ENCODE measurements at regions not wholly inside any gene's neighbourhood (a gene's known extent, or its start where the extent isn't known, plus 50 kb on each side); places are given as distances from the start of the nearest gene placed in this dataset.

GRCh38 chr14:94925416-94926173, 155.7 kb upstream of the GSC start:
- no peaks in the 10 kb centered on the region for H3K27me3 ChIP-seq (ENCODE audit: control insufficient read depth in 2 of 2, insufficient read depth in 1 of 2, low read length in 1 of 2)
- H3K27ac ChIP-seq (ENCODE audit: low read depth in 1 of 2, low read length in 1 of 2), result no peak overlapping the region
- no peak overlapping the region for H3K4me3 ChIP-seq (ENCODE audit: low read length in 2 of 2)
- peaks cover 0 to 5% of the 10 kb centered on the region in 2 donors for H3K9me3 ChIP-seq (ENCODE audit: control insufficient read depth in 2 of 2, insufficient read depth in 1 of 2, low read length in 1 of 2)
- DNase-seq (ENCODE audit: low read depth in 6 of 9, low spot score in 9 of 9), result no peak
- no peaks in the 10 kb centered on the region for H3K4me1 ChIP-seq (ENCODE audit: control insufficient read depth in 2 of 2, insufficient read depth in 2 of 2, low read length in 2 of 2)
- no peaks in the 10 kb centered on the region for H3K36me3 ChIP-seq (ENCODE audit: control insufficient read depth in 2 of 2, insufficient read depth in 2 of 2, low read length in 1 of 2)
- 98% methylated on average over 4 of the region's 4 CpGs for WGBS

DNA sequence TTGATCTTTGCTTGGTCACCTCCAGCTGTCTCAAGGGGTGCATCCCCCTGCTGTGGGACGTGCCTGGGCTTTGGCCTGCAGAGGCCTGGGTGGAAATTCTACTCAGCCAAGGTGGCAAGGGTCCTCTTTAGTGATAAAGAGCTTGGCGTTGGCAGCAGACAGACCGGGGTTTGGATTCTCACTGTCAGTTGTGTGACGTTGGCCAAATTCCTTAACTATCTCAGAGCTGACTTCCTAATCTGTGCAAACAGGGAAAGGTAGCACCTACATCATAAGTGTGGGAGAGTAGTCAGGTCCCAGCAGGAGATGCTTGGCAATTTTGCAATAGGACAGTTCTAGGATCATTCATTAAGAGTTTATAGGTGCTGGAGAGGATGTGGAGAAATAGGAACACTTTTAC, 154.3 kb upstream of the GSC start:
- Histone ChIP-seq H3K4me3 (ENCODE audit: low read length in 2 of 2) (no peak overlapping the region), H3K27me3 (ENCODE audit: control insufficient read depth in 2 of 2, insufficient read depth in 1 of 2, low read length in 1 of 2) (no peaks in the 10 kb centered on the region), H3K9me3 (ENCODE audit: control insufficient read depth in 2 of 2, insufficient read depth in 1 of 2, low read length in 1 of 2) (peaks cover 0 to 5% of the 10 kb centered on the region in 2 donors), H3K36me3 (ENCODE audit: control insufficient read depth in 2 of 2, insufficient read depth in 2 of 2, low read length in 1 of 2) (no peaks in the 10 kb centered on the region), H3K27ac (ENCODE audit: low read depth in 1 of 2, low read length in 1 of 2) (no peak overlapping the region), H3K4me1 (ENCODE audit: control insufficient read depth in 2 of 2, insufficient read depth in 2 of 2, low read length in 2 of 2) (no peaks in the 10 kb centered on the region)
- DNase-seq (ENCODE audit: low read depth in 6 of 9, low spot score in 9 of 9), result no peak
- WGBS, result 75% methylated on average over 4 of the region's 4 CpGs

GRCh38 chr14:94923786-94924185, 153.9 kb upstream of the GSC start:
- no peak overlapping the region for H3K4me3 ChIP-seq (ENCODE audit: low read length in 2 of 2)
- peaks cover 0 to 5% of the 10 kb centered on the region in 2 donors for H3K9me3 ChIP-seq (ENCODE audit: control insufficient read depth in 2 of 2, insufficient read depth in 1 of 2, low read length in 1 of 2)
- no peaks in the 10 kb centered on the region for H3K36me3 ChIP-seq (ENCODE audit: control insufficient read depth in 2 of 2, insufficient read depth in 2 of 2, low read length in 1 of 2)
- H3K27ac ChIP-seq (ENCODE audit: low read depth in 1 of 2, low read length in 1 of 2), result no peak overlapping the region
- WGBS, result 79% methylated on average over 12 of the region's 12 CpGs
- H3K27me3 ChIP-seq (ENCODE audit: control insufficient read depth in 2 of 2, insufficient read depth in 1 of 2, low read length in 1 of 2), result no peaks in the 10 kb centered on the region
- no peak for DNase-seq (ENCODE audit: low read depth in 6 of 9, low spot score in 9 of 9)
- no peaks in the 10 kb centered on the region for H3K4me1 ChIP-seq (ENCODE audit: control insufficient read depth in 2 of 2, insufficient read depth in 2 of 2, low read length in 2 of 2)

- H3K4me3 ChIP-seq (ENCODE audit: low read length in 2 of 2), result no peak overlapping the region
- DNase-seq (ENCODE audit: low read depth in 6 of 9, low spot score in 9 of 9), result no peak
- no peaks in the 10 kb centered on the region for H3K36me3 ChIP-seq (ENCODE audit: control insufficient read depth in 2 of 2, insufficient read depth in 2 of 2, low read length in 1 of 2)
- no peaks in the 10 kb centered on the region for H3K27me3 ChIP-seq (ENCODE audit: control insufficient read depth in 2 of 2, insufficient read depth in 1 of 2, low read length in 1 of 2)
- H3K9me3 ChIP-seq (ENCODE audit: control insufficient read depth in 2 of 2, insufficient read depth in 1 of 2, low read length in 1 of 2), result peaks cover 0 to 5% of the 10 kb centered on the region in 2 donors
- H3K27ac ChIP-seq (ENCODE audit: low read depth in 1 of 2, low read length in 1 of 2), result no peak overlapping the region
- no peaks in the 10 kb centered on the region for H3K4me1 ChIP-seq (ENCODE audit: control insufficient read depth in 2 of 2, insufficient read depth in 2 of 2, low read length in 2 of 2)
- 95% methylated on average over 11 of the region's 11 CpGs for WGBS
Observed at GRCh38 chr14:94922595-94923239, 152.8 kb upstream of the GSC start.

DNA sequence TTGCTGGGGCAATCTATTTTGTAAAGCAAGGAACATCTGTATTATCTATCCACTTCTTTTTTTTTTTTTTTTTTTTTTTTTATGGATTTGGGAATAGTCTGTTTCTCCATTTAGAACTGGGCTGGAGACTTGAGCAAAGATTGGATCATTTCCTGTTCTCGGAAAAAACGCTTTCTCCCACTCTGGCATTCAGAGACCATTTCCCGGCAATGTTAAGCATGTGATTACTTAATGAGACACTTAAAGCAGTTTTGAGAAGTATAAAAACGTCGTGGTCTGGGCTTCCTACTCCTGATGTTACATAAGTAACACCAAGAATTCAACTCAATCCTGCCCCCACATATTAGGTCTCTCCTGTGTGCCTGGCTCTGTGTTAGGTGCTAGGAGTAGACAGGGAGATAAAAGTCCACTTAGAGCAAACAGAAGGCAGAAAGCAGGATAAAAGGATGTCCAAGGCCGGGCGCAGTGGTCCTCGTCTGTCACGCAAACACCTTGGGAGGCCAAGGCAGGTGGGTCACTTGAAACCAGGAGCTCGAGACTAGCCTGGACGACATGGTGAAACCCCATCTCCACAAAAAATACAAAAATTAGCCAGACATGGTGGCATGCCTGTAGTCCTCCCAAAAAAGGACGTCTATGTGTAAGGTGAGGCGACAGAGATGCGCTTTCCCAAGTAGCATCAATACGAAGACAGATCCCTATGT, 152.1 kb upstream of the GSC start:
- H3K27ac ChIP-seq (ENCODE audit: low read depth in 1 of 2, low read length in 1 of 2), result peak overlapping the region in 1 of 2 donors; percentile 47
- H3K36me3 ChIP-seq (ENCODE audit: control insufficient read depth in 2 of 2, insufficient read depth in 2 of 2, low read length in 1 of 2), result no peaks in the 10 kb centered on the region
- no peak for DNase-seq (ENCODE audit: low read depth in 6 of 9, low spot score in 9 of 9)
- WGBS, result 86% methylated on average over 15 of the region's 15 CpGs
- H3K4me1 ChIP-seq (ENCODE audit: control insufficient read depth in 2 of 2, insufficient read depth in 2 of 2, low read length in 2 of 2), result no peaks in the 10 kb centered on the region
- no peaks in the 10 kb centered on the region for H3K27me3 ChIP-seq (ENCODE audit: control insufficient read depth in 2 of 2, insufficient read depth in 1 of 2, low read length in 1 of 2)
- H3K9me3 ChIP-seq (ENCODE audit: control insufficient read depth in 2 of 2, insufficient read depth in 1 of 2, low read length in 1 of 2), result peaks cover 0 to 5% of the 10 kb centered on the region in 2 donors
- H3K4me3 ChIP-seq (ENCODE audit: low read length in 2 of 2), result no peak overlapping the region

GRCh38 chr14:94921456-94921855, 151.5 kb upstream of the GSC start:
- H3K4me3 ChIP-seq (ENCODE audit: low read length in 2 of 2), result no peak overlapping the region
- no peaks in the 10 kb centered on the region for H3K27me3 ChIP-seq (ENCODE audit: control insufficient read depth in 2 of 2, insufficient read depth in 1 of 2, low read length in 1 of 2)
- WGBS, result 96% methylated on average over 1 of the region's 1 CpG
- peaks cover 0 to 5% of the 10 kb centered on the region in 2 donors for H3K9me3 ChIP-seq (ENCODE audit: control insufficient read depth in 2 of 2, insufficient read depth in 1 of 2, low read length in 1 of 2)
- H3K4me1 ChIP-seq (ENCODE audit: control insufficient read depth in 2 of 2, insufficient read depth in 2 of 2, low read length in 2 of 2), result no peaks in the 10 kb centered on the region
- H3K36me3 ChIP-seq (ENCODE audit: control insufficient read depth in 2 of 2, insufficient read depth in 2 of 2, low read length in 1 of 2), result no peaks in the 10 kb centered on the region
- no peak for DNase-seq (ENCODE audit: low read depth in 6 of 9, low spot score in 9 of 9)
- H3K27ac ChIP-seq (ENCODE audit: low read depth in 1 of 2, low read length in 1 of 2), result no peak overlapping the region

- Histone ChIP-seq H3K36me3 (ENCODE audit: control insufficient read depth in 2 of 2, insufficient read depth in 2 of 2, low read length in 1 of 2) (no peaks in the 10 kb centered on the region), H3K9me3 (ENCODE audit: control insufficient read depth in 2 of 2, insufficient read depth in 1 of 2, low read length in 1 of 2) (no peaks in the 10 kb centered on the region), H3K4me3 (ENCODE audit: low read length in 2 of 2) (no peak overlapping the region), H3K27ac (ENCODE audit: low read depth in 1 of 2, low read length in 1 of 2) (no peak overlapping the region), H3K27me3 (ENCODE audit: control insufficient read depth in 2 of 2, insufficient read depth in 1 of 2, low read length in 1 of 2) (no peaks in the 10 kb centered on the region), H3K4me1 (ENCODE audit: control insufficient read depth in 2 of 2, insufficient read depth in 2 of 2, low read length in 2 of 2) (no peaks in the 10 kb centered on the region)
- 92% methylated on average over 9 of the region's 9 CpGs for WGBS
- DNase-seq (ENCODE audit: low read depth in 6 of 9, low spot score in 9 of 9), result no peak
Observed at GRCh38 chr14:94919896-94920295, 150.0 kb upstream of the GSC start.

- H3K4me3 ChIP-seq (ENCODE audit: low read length in 2 of 2), result no peak overlapping the region
- no peak for DNase-seq (ENCODE audit: low read depth in 6 of 9, low spot score in 9 of 9)
- no peaks in the 10 kb centered on the region for H3K27me3 ChIP-seq (ENCODE audit: control insufficient read depth in 2 of 2, insufficient read depth in 1 of 2, low read length in 1 of 2)
- no peaks in the 10 kb centered on the region for H3K9me3 ChIP-seq (ENCODE audit: control insufficient read depth in 2 of 2, insufficient read depth in 1 of 2, low read length in 1 of 2)
- H3K27ac ChIP-seq (ENCODE audit: low read depth in 1 of 2, low read length in 1 of 2), result no peak overlapping the region
- no peaks in the 10 kb centered on the region for H3K36me3 ChIP-seq (ENCODE audit: control insufficient read depth in 2 of 2, insufficient read depth in 2 of 2, low read length in 1 of 2)
- 84% methylated on average over 8 of the region's 8 CpGs for WGBS
- H3K4me1 ChIP-seq (ENCODE audit: control insufficient read depth in 2 of 2, insufficient read depth in 2 of 2, low read length in 2 of 2), result no peaks in the 10 kb centered on the region
Observed at GRCh38 chr14:94918896-94919295, 149.0 kb upstream of the GSC start.

DNA sequence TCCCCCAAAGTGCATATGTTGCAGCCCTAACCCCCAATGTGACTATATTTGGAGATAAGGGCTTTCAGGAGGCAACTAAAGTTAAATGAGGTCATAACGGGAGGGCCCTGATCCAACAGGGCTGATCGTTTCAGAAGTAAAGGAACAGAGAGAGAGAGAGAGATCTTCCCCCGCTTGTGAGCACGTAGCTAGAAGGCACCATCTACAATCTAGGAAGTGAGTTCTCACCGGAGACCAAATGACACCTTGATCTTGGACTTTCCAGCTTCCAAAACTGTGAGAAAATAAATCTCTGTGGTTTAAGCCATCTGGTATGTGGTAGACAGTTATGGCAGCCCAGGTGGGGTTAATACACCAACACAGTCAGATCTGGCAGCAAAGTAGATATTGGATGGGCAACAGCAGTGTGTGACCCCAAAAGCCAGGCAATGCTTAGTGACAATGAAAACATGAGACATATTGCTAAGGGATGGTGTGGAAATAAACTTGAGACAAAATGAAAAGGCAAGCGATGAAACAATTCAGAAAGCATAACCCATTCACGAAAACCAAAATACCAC, 147.2 kb upstream of the GSC start:
- H3K4me1 ChIP-seq (ENCODE audit: control insufficient read depth in 2 of 2, insufficient read depth in 2 of 2, low read length in 2 of 2), result no peaks in the 10 kb centered on the region
- WGBS, result 89% methylated on average over 7 of the region's 7 CpGs
- H3K4me3 ChIP-seq (ENCODE audit: low read length in 2 of 2), result no peak overlapping the region
- no peaks in the 10 kb centered on the region for H3K27me3 ChIP-seq (ENCODE audit: control insufficient read depth in 2 of 2, insufficient read depth in 1 of 2, low read length in 1 of 2)
- DNase-seq (ENCODE audit: low read depth in 6 of 9, low spot score in 9 of 9), result no peak
- no peaks in the 10 kb centered on the region for H3K9me3 ChIP-seq (ENCODE audit: control insufficient read depth in 2 of 2, insufficient read depth in 1 of 2, low read length in 1 of 2)
- no peaks in the 10 kb centered on the region for H3K36me3 ChIP-seq (ENCODE audit: control insufficient read depth in 2 of 2, insufficient read depth in 2 of 2, low read length in 1 of 2)
- no peak overlapping the region for H3K27ac ChIP-seq (ENCODE audit: low read depth in 1 of 2, low read length in 1 of 2)
